PFSK-1 (cell line): ENCODE measurements at regions not wholly inside any gene's neighbourhood (a gene's known extent, or its start where the extent isn't known, plus 50 kb on each side); places are given as distances from the start of the nearest gene placed in this dataset.

Experiments
- POLR2AphosphoS5 ChIP-seq: IDR thresholded peaks from 2 replicates; pipeline ENCODE4 v1.6.1; 2012; ENCODE audit warnings: low read depth, mild to moderate bottlenecking, control low read depth, low read length, moderate library complexity
- SIN3A ChIP-seq: IDR thresholded peaks from 2 replicates; pipeline ENCODE4 v1.6.1; 2012; ENCODE audit warnings: mild to moderate bottlenecking, low read length, moderate library complexity, borderline replicate concordance; ENCODE audit not compliant: insufficient read depth
- TF ChIP-seq, protein P1 (sequence below), 2 experiments: IDR thresholded peaks; 2 replicates each; pipeline versions ENCODE4 v1.6.1 to v1.8.0; 2011 to 2012; ENCODE audit warnings: low read depth in 2 of 2, low read length in 2 of 2, control low read depth in 1 of 2, inconsistent platforms in 1 of 2, mild to moderate bottlenecking in 1 of 2, moderate library complexity in 1 of 2; ENCODE audit not compliant: insufficient read depth in 1 of 2

DNA sequence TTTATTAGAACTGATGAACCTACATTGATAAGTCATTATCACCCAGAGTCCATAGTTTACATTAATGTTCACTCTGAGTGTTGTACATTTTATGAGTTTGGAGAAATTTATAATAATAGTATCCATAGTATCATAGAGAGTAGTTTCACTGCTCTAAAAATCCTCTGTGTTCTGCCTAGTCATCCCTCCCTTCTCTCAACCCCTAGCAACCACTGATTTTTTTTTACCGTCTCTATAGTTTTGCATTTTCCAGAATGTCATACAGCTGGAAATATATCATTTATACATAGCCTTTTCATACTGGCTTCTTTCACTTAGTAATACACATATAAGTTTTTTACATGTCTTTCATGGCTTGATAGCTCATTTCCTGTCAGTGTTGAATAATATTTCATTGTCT is 231.1 kb downstream of the RAD51AP2 start:
- TF ChIP-seq POLR2AphosphoS5 (no peak), SIN3A (no peak)
- TF ChIP-seq, protein P1, sequence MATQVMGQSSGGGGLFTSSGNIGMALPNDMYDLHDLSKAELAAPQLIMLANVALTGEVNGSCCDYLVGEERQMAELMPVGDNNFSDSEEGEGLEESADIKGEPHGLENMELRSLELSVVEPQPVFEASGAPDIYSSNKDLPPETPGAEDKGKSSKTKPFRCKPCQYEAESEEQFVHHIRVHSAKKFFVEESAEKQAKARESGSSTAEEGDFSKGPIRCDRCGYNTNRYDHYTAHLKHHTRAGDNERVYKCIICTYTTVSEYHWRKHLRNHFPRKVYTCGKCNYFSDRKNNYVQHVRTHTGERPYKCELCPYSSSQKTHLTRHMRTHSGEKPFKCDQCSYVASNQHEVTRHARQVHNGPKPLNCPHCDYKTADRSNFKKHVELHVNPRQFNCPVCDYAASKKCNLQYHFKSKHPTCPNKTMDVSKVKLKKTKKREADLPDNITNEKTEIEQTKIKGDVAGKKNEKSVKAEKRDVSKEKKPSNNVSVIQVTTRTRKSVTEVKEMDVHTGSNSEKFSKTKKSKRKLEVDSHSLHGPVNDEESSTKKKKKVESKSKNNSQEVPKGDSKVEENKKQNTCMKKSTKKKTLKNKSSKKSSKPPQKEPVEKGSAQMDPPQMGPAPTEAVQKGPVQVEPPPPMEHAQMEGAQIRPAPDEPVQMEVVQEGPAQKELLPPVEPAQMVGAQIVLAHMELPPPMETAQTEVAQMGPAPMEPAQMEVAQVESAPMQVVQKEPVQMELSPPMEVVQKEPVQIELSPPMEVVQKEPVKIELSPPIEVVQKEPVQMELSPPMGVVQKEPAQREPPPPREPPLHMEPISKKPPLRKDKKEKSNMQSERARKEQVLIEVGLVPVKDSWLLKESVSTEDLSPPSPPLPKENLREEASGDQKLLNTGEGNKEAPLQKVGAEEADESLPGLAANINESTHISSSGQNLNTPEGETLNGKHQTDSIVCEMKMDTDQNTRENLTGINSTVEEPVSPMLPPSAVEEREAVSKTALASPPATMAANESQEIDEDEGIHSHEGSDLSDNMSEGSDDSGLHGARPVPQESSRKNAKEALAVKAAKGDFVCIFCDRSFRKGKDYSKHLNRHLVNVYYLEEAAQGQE (IDR thresholded peaks at IDR 0.05; ENCODE audit: insufficient read depth in 1 of 2, low read depth in 2 of 2, low read length in 2 of 2) = no peak
